ENCODE measurements at regions not wholly inside any gene's neighbourhood (a gene's known extent, or its start where the extent isn't known, plus 50 kb on each side); places are given as distances from the start of the nearest gene placed in this dataset.

GRCh38 chr4:136412708-136413107 lies 1119.6 kb downstream of the PCDH18 start:
- Histone ChIP-seq H3K9ac (ENCODE audit: low read length) (no peak overlapping the region), H3K4me3 (ENCODE audit: insufficient read depth, low read length, poor library complexity, severe bottlenecking) (no peak overlapping the region), H3K79me2 (ENCODE audit: insufficient read depth, low read length) (no peaks in the 10 kb centered on the region), H3K27ac (ENCODE audit: low read depth, low read length) (no peak overlapping the region), H3F3A (ENCODE audit: insufficient read depth) (no peaks in the 10 kb centered on the region), H3K9me3 (ENCODE audit: insufficient read depth, low read length) (no peaks in the 10 kb centered on the region), H3K4me2 (ENCODE audit: low read depth, low read length, poor library complexity, severe bottlenecking) (no peak overlapping the region), H4K20me1 (ENCODE audit: low read depth, low read length) (no peaks in the 10 kb centered on the region), H3K27me3 (ENCODE audit: low read length) (no peaks in the 10 kb centered on the region), H3K36me3 (ENCODE audit: low read length) (no peaks in the 10 kb centered on the region), H3K9me2 (replicated peaks; ENCODE audit: insufficient read depth, low read length) (no peaks in the 10 kb centered on the region), H2AFZ (ENCODE audit: low read depth, low read length, severe bottlenecking) (no peak overlapping the region)
- TF ChIP-seq CTCF (IDR thresholded peaks at IDR 0.05; ENCODE audit: insufficient read depth, low read length, poor library complexity, severe bottlenecking): no peak
- no peak for TF ChIP-seq EZH2phosphoT487 (conservative IDR thresholded peaks at IDR 0.05; ENCODE audit: low read length)

GRCh38 chr4:136400829-136401228 lies 1131.5 kb downstream of the PCDH18 start:
- no peaks in the 10 kb centered on the region for H3K9me3 ChIP-seq (ENCODE audit: insufficient read depth, low read length)
- H3K79me2 ChIP-seq (ENCODE audit: insufficient read depth, low read length): no peaks in the 10 kb centered on the region
- H3K27me3 ChIP-seq (ENCODE audit: low read length): no peaks in the 10 kb centered on the region
- H3K27ac ChIP-seq (ENCODE audit: low read depth, low read length): no peak overlapping the region
- no peak for TF ChIP-seq CTCF (IDR thresholded peaks at IDR 0.05; ENCODE audit: insufficient read depth, low read length, poor library complexity, severe bottlenecking)
- no peak for TF ChIP-seq EZH2phosphoT487 (conservative IDR thresholded peaks at IDR 0.05; ENCODE audit: low read length)
- no peak overlapping the region for H3K4me3 ChIP-seq (ENCODE audit: insufficient read depth, low read length, poor library complexity, severe bottlenecking)
- H3K9ac ChIP-seq (ENCODE audit: low read length): no peak overlapping the region
- H4K20me1 ChIP-seq (ENCODE audit: low read depth, low read length): no peaks in the 10 kb centered on the region
- no peaks in the 10 kb centered on the region for H3F3A ChIP-seq (ENCODE audit: insufficient read depth)
- H3K36me3 ChIP-seq (ENCODE audit: low read length): no peaks in the 10 kb centered on the region
- no peak overlapping the region for H3K4me2 ChIP-seq (ENCODE audit: low read depth, low read length, poor library complexity, severe bottlenecking)
- H2AFZ ChIP-seq (ENCODE audit: low read depth, low read length, severe bottlenecking): no peak overlapping the region
- no peaks in the 10 kb centered on the region for H3K9me2 ChIP-seq (replicated peaks; ENCODE audit: insufficient read depth, low read length)

- no peaks in the 10 kb centered on the region for H3F3A ChIP-seq (ENCODE audit: insufficient read depth)
- no peak overlapping the region for H3K27ac ChIP-seq (ENCODE audit: low read depth, low read length)
- TF ChIP-seq EZH2phosphoT487 (conservative IDR thresholded peaks at IDR 0.05; ENCODE audit: low read length) (no peak), CTCF (IDR thresholded peaks at IDR 0.05; ENCODE audit: insufficient read depth, low read length, poor library complexity, severe bottlenecking) (no peak)
- H3K27me3 ChIP-seq (ENCODE audit: low read length): no peaks in the 10 kb centered on the region
- H3K36me3 ChIP-seq (ENCODE audit: low read length): no peaks in the 10 kb centered on the region
- H3K9me2 ChIP-seq (replicated peaks; ENCODE audit: insufficient read depth, low read length): no peaks in the 10 kb centered on the region
- H2AFZ ChIP-seq (ENCODE audit: low read depth, low read length, severe bottlenecking): no peak overlapping the region
- no peak overlapping the region for H3K4me3 ChIP-seq (ENCODE audit: insufficient read depth, low read length, poor library complexity, severe bottlenecking)
- H3K79me2 ChIP-seq (ENCODE audit: insufficient read depth, low read length): no peaks in the 10 kb centered on the region
- no peaks in the 10 kb centered on the region for H4K20me1 ChIP-seq (ENCODE audit: low read depth, low read length)
- H3K4me2 ChIP-seq (ENCODE audit: low read depth, low read length, poor library complexity, severe bottlenecking): no peak overlapping the region
- H3K9ac ChIP-seq (ENCODE audit: low read length): no peak overlapping the region
- H3K9me3 ChIP-seq (ENCODE audit: insufficient read depth, low read length): no peaks in the 10 kb centered on the region
Observed at GRCh38 chr4:136395212-136395722, 1137.0 kb downstream of the PCDH18 start.

Data from SU-DHL-6 (cell line).